ENCODE measurements at regions not wholly inside any gene's neighbourhood (a gene's known extent, or its start where the extent isn't known, plus 50 kb on each side); places are given as distances from the start of the nearest gene placed in this dataset.

DNA sequence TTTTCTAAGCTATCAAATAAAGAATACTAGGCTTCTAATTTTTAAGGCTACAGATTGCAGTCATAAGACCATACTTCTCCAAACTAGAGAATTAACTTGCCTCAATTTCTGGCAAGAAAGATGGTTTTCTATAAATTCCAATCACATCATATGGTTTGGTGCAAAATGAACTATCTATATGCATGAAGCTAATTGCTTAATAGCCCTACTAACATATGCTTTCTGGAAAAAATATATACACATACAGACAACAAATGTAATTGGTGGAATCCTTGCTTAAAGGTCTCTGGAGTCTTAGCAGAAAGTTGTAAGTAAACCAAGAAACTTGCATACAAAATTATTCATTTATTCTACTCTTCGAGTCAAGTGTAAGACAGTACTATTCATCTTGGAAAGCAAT is 113.1 kb upstream of the NANOGP8 start:
- H3K4me3 ChIP-seq = no peak overlapping the region
- no peak for ATAC-seq (ENCODE audit: low FRiP score in 2 of 2)
- no peaks in the 10 kb centered on the region for H3K27me3 ChIP-seq
- H3K4me1 ChIP-seq = no peaks in the 10 kb centered on the region
- TF ChIP-seq POLR2AphosphoS5 (IDR thresholded peaks at IDR 0.05) = no peak
- TF ChIP-seq, protein P1, sequence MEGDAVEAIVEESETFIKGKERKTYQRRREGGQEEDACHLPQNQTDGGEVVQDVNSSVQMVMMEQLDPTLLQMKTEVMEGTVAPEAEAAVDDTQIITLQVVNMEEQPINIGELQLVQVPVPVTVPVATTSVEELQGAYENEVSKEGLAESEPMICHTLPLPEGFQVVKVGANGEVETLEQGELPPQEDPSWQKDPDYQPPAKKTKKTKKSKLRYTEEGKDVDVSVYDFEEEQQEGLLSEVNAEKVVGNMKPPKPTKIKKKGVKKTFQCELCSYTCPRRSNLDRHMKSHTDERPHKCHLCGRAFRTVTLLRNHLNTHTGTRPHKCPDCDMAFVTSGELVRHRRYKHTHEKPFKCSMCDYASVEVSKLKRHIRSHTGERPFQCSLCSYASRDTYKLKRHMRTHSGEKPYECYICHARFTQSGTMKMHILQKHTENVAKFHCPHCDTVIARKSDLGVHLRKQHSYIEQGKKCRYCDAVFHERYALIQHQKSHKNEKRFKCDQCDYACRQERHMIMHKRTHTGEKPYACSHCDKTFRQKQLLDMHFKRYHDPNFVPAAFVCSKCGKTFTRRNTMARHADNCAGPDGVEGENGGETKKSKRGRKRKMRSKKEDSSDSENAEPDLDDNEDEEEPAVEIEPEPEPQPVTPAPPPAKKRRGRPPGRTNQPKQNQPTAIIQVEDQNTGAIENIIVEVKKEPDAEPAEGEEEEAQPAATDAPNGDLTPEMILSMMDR (IDR thresholded peaks at IDR 0.05) = no peak
- no peak for TF ChIP-seq EP300 (IDR thresholded peaks at IDR 0.05)
- no peak for TF ChIP-seq POLR2A (IDR thresholded peaks at IDR 0.05)
- 88 to 94% methylated on average over 1 of the region's 1 CpG for WGBS, 2 donors
- no peaks in the 10 kb centered on the region for H3K9me3 ChIP-seq
- H3K27ac ChIP-seq = no peak overlapping the region
- DNase-seq = no peak
- H3K36me3 ChIP-seq = no peaks in the 10 kb centered on the region

DNA sequence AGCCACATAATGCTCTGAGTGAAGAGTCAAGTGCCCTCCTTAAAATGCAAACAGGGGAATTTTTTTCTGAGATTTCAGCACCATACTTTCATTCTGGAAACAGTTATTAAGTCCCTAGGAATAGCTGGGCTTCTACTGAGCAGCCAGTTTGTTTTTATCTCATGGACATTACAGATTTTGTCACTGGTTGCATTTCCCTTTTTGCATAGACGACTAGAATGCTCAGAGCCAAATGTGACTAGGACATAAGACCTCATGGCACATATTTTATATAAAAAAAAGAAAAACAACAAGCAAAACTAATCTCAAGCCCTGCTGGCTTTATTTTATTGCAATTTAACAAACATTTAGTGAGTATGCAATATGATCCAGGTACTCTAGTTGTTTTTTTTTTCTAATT is 112.7 kb upstream of the NANOGP8 start:
- no peaks in the 10 kb centered on the region for H3K36me3 ChIP-seq
- H3K4me3 ChIP-seq = no peak overlapping the region
- peaks cover 0 to under 1% (median 0%) of the 10 kb centered on the region in 4 donors for H3K9me3 ChIP-seq
- H3K4me1 ChIP-seq = no peaks in the 10 kb centered on the region
- WGBS, 2 donors = 66 to 73% methylated on average over 1 of the region's 1 CpG
- no peak for ATAC-seq (ENCODE audit: low FRiP score in 2 of 2)
- H3K27me3 ChIP-seq = no peaks in the 10 kb centered on the region
- no peak for DNase-seq
- no peak overlapping the region for H3K27ac ChIP-seq
- no peak for TF ChIP-seq EP300 (IDR thresholded peaks at IDR 0.05)
- TF ChIP-seq, protein P1 (IDR thresholded peaks at IDR 0.05) = no peak
- no peak for TF ChIP-seq POLR2A (IDR thresholded peaks at IDR 0.05)
- no peak for TF ChIP-seq POLR2AphosphoS5 (IDR thresholded peaks at IDR 0.05)

DNA sequence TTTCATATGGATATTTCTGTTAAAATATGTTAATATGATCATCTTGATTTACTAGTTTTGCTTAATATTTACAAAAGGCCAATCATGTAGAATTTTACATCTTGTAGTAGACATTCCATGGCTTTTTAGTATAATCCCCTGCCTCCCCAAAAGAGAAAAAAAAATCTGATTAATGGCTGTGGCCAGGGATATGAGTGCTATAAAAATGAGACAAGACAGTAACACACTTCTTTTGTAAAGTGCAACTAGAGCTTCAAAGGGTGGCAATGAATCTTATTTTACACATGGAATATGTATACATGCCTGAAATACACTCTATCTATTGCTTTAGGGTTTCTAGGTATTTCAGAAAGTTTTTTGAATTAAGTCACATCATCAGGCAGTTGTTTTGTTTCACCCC is 112.2 kb upstream of the NANOGP8 start:
- no peak for TF ChIP-seq EP300 (IDR thresholded peaks at IDR 0.05)
- TF ChIP-seq POLR2A (IDR thresholded peaks at IDR 0.05) = no peak
- TF ChIP-seq, protein P1 (IDR thresholded peaks at IDR 0.05) = no peak
- TF ChIP-seq POLR2AphosphoS5 (IDR thresholded peaks at IDR 0.05) = no peak
- Histone ChIP-seq H3K27ac (no peak overlapping the region), H3K9me3 (peaks cover 0 to 5% (median under 1%) of the 10 kb centered on the region in 4 donors), H3K27me3 (no peaks in the 10 kb centered on the region), H3K4me1 (no peaks in the 10 kb centered on the region), H3K4me3 (no peak overlapping the region), H3K36me3 (no peaks in the 10 kb centered on the region)
- ATAC-seq (ENCODE audit: low FRiP score in 2 of 2) (no peak), DNase-seq (no peak)

DNA sequence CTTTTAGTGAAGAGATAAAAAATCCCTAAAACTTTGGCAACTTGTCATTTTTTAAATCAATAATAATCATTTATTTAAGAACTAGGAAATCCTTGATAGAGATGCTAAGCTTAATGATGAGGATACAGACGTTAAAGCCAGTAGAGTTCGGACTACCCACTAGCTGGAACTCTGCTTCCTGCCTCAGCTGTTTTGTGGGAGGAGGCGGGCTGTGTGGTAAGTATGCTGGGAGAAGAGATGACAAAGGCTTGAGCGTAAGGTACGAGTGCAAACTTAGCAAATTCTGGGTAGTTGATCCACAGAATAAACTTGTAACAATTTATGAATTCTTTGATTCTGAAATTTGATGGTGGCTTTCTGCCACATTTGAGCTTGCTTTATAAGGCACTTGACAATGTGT is 111.2 kb upstream of the NANOGP8 start:
- no peak overlapping the region for H3K27ac ChIP-seq
- DNase-seq (no peak), ATAC-seq (ENCODE audit: low FRiP score in 2 of 2) (no peak)
- no peaks in the 10 kb centered on the region for H3K4me1 ChIP-seq
- TF ChIP-seq, protein P1 (IDR thresholded peaks at IDR 0.05) = no peak
- no peak for TF ChIP-seq EP300 (IDR thresholded peaks at IDR 0.05)
- TF ChIP-seq POLR2A (IDR thresholded peaks at IDR 0.05) = no peak
- no peak for TF ChIP-seq POLR2AphosphoS5 (IDR thresholded peaks at IDR 0.05)
- H3K36me3 ChIP-seq = no peaks in the 10 kb centered on the region
- WGBS, 2 donors = 79 to 90% methylated on average over 5 of the region's 5 CpGs
- H3K9me3 ChIP-seq = peaks cover 0 to 14% (median 6%) of the 10 kb centered on the region in 4 donors
- H3K4me3 ChIP-seq = no peak overlapping the region
- no peaks in the 10 kb centered on the region for H3K27me3 ChIP-seq

DNA sequence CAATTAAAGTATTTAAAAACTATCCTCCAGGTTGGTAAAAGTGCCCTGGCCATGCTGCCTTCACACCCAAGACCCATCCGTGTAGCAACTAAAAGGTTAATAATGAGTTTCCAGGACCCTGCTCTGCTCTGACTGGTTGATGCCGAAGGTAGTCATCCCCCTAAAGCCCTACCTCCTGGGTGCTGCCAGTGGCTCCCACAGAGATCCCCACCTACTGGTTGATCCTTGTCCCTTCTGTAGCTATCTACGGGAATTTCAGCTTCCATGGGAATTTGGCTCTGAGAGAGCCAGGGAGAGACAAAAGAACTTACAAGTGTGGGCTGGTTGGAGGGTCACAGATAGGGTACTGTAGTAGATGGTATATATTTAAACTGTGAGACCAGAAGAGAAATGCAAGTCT is 110.6 kb upstream of the NANOGP8 start:
- 80 to 92% methylated on average over 3 of the region's 3 CpGs for WGBS, 2 donors
- ATAC-seq (ENCODE audit: low FRiP score in 2 of 2) = no peak
- DNase-seq = no peak
- no peaks in the 10 kb centered on the region for H3K36me3 ChIP-seq
- no peak overlapping the region for H3K4me3 ChIP-seq
- H3K27me3 ChIP-seq = no peaks in the 10 kb centered on the region
- H3K27ac ChIP-seq = no peak overlapping the region
- H3K9me3 ChIP-seq = peaks cover 0 to 16% (median 9%) of the 10 kb centered on the region in 4 donors
- H3K4me1 ChIP-seq = no peaks in the 10 kb centered on the region
- TF ChIP-seq, protein P1 (IDR thresholded peaks at IDR 0.05) = no peak
- TF ChIP-seq POLR2AphosphoS5 (IDR thresholded peaks at IDR 0.05) (no peak), POLR2A (IDR thresholded peaks at IDR 0.05) (no peak), EP300 (IDR thresholded peaks at IDR 0.05) (no peak)

Data from upper lobe of left lung (tissue), 6 donors.